Stomach smooth muscle (tissue), 2 donors: ENCODE measurements at regions not wholly inside any gene's neighbourhood (a gene's known extent, or its start where the extent isn't known, plus 50 kb on each side); places are given as distances from the start of the nearest gene placed in this dataset.

Experiments used
- H3K27ac ChIP-seq: one replicate; pipeline ENCODE4 v1.7.0; 2013; ENCODE audit warnings: mild to moderate bottlenecking, low read length, inconsistent platforms
- H3K27me3 ChIP-seq, 2 donors: one replicate each; pipeline ENCODE4 v1.7.0; 2013; ENCODE audit warnings: low read length in 2 of 2; ENCODE audit not compliant: insufficient read depth in 2 of 2, control insufficient read depth in 1 of 2
- H3K36me3 ChIP-seq, 2 donors: one replicate each; pipeline ENCODE4 v1.7.0; 2013; ENCODE audit warnings: low read length in 2 of 2; ENCODE audit not compliant: control insufficient read depth in 2 of 2, insufficient read depth in 2 of 2
- H3K4me1 ChIP-seq: one replicate; pipeline ENCODE4 v1.7.0; 2013; ENCODE audit warnings: low read length; ENCODE audit not compliant: control insufficient read depth, insufficient read depth
- H3K4me3 ChIP-seq, 2 donors: one replicate each; pipeline ENCODE4 v1.7.0; 2013; ENCODE audit warnings: low read length in 2 of 2
- H3K9ac ChIP-seq, 2 donors: one replicate each; pipeline ENCODE4 v1.7.0; 2013; ENCODE audit warnings: low read length in 2 of 2, mild to moderate bottlenecking in 1 of 2
- H3K9me3 ChIP-seq, 2 donors: one replicate each; pipeline ENCODE4 v1.7.0; 2013; ENCODE audit warnings: low read length in 2 of 2; ENCODE audit not compliant: control insufficient read depth in 2 of 2
- donor health status: healthy.
- donor health status: Pancreatic carcinoma.

DNA sequence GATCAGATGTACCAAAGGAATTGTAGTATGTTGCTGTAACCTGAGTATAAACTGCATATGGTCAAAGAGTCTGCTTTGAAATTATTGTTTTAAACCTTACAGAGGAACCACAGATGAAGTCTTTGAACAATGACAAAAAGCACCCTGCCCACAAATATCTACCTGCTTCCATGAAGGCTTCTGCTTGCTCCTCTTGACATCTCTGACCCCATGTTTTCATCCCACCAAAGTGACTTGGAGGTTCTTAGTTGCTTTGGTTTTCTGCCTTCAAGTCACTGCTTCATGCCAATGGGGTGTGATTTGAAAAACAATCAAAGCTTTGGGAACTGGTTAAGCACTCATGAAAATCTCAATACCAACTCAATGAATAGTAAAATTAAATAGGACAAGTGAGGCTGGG lies 194.6 kb upstream of the ACTBL2 start:
- H3K4me3 ChIP-seq, result no peak overlapping the region
- no peak overlapping the region for H3K27ac ChIP-seq

DNA sequence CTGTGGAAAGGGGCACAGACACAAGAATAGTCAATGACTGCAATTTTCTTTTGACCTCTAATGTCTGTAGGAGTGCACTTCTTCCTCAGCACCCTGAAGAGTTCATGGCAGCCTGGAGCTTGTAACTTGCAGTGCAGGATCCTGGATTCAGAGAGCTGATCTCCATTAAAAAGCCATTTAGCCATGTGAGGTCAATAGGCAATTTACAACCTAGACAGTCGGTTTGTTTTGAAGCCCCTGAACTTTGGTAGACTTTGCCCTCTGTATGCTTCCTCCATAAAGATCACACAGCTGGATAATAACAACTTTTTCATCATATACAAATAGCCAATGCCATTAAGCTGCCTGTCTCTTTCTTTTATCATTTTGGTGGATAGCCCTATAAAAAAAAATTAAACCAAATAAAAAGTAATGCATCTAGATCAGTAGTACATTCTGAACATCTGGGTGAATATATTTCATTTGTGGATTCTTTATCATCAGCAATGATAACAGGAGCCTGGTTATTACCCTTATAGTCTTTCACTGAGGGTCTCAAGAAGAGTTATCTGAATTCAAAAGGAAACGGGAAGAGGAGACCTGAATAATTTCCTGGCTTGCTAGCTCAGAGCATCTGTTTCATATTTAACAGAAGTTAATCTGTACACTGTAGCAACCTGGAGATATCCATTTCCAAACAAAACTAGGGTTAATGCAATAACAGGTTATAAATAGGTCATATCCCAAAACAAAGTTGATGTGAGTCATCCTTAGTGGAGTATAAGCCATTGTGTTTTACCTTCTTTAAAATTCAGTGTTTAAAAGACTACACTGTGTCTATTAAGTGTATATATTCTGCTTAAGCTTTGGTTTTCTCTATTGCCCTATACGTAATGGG lies 193.8 kb upstream of the ACTBL2 start:
- H3K27me3 ChIP-seq, result no peaks in the 10 kb centered on the region

More for the DNA sequence above, 194.6 kb upstream of the ACTBL2 start:
- no peaks in the 10 kb centered on the region for H3K36me3 ChIP-seq
- H3K27me3 ChIP-seq, result no peaks in the 10 kb centered on the region
- H3K4me1 ChIP-seq, result no peaks in the 10 kb centered on the region
- no peaks in the 10 kb centered on the region for H3K9me3 ChIP-seq
- H3K9ac ChIP-seq, result no peak overlapping the region

DNA sequence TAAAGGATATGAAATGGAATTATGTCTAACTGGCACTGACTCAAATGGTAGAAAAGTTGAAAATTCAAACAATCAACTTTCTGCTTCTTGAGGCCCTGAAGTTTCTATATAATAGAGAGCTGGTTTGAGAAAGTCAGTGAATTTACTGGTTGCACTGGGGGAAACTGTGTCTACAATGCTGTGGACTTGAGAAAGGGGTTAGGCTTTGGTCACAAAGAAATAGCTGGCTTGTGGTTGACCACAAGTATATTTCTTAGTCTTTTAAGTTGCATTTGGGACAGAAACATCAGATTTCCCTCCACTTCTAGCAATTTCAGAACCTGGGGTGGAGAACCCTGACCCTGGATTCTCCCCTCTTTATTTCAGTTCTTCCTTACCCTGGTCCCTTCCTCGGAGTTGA lies 192.6 kb upstream of the ACTBL2 start:
- Histone ChIP-seq H3K9ac (no peak overlapping the region), H3K36me3 (no peaks in the 10 kb centered on the region), H3K4me3 (no peak overlapping the region), H3K9me3 (no peaks in the 10 kb centered on the region), H3K27ac (no peak overlapping the region), H3K4me1 (no peaks in the 10 kb centered on the region), H3K27me3 (no peaks in the 10 kb centered on the region)

More for the DNA sequence above, 193.8 kb upstream of the ACTBL2 start:
- Histone ChIP-seq H3K27ac (no peak overlapping the region), H3K9me3 (no peaks in the 10 kb centered on the region), H3K4me3 (no peak overlapping the region), H3K9ac (no peak overlapping the region), H3K36me3 (no peaks in the 10 kb centered on the region), H3K4me1 (no peaks in the 10 kb centered on the region)

DNA sequence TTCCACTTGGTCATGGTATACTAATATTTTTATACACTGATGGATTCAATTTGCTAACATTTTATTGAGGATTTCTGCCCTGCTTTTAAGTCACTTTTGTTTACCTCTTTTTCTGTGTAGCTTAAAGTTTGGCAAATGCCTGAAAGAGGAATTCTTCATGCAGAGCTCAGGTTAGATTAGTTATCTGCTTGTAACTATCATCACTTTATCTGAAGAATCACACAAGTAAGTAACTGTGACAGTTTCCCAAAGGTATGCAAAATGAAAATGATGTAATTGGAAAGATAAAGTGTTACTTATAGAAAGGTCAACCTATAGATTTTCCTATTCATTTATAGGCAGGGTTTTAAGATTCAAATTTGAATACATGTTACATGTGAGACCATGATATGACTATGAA lies 188.8 kb upstream of the ACTBL2 start:
- Histone ChIP-seq H3K9me3 (no peaks in the 10 kb centered on the region), H3K36me3 (no peaks in the 10 kb centered on the region), H3K9ac (no peak overlapping the region), H3K4me1 (no peaks in the 10 kb centered on the region), H3K27ac (no peak overlapping the region), H3K27me3 (no peaks in the 10 kb centered on the region), H3K4me3 (no peak overlapping the region)

DNA sequence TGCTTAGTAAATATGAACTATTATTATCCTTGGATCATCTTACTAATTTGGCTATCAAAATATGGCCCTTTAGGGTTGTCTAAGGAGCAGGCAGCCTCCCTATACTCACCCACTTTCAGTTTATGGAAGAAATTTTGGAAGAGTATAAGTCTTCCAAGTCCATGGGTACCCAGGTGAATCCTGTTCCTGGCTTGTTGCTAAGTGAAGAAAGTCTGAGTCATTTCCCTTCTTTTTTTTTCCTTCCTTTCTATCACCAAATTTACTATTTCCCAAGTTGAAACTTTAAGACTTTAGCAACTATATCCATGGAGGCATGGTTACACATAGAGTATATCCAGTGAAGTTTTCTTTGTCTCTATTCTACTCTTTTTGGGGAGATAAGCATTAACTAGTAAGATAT lies 184.0 kb upstream of the ACTBL2 start:
- no peaks in the 10 kb centered on the region for H3K27me3 ChIP-seq
- no peaks in the 10 kb centered on the region for H3K9me3 ChIP-seq
- no peaks in the 10 kb centered on the region for H3K4me1 ChIP-seq
- H3K36me3 ChIP-seq, result no peaks in the 10 kb centered on the region
- no peak overlapping the region for H3K27ac ChIP-seq
- H3K9ac ChIP-seq, result no peak overlapping the region
- no peak overlapping the region for H3K4me3 ChIP-seq

DNA sequence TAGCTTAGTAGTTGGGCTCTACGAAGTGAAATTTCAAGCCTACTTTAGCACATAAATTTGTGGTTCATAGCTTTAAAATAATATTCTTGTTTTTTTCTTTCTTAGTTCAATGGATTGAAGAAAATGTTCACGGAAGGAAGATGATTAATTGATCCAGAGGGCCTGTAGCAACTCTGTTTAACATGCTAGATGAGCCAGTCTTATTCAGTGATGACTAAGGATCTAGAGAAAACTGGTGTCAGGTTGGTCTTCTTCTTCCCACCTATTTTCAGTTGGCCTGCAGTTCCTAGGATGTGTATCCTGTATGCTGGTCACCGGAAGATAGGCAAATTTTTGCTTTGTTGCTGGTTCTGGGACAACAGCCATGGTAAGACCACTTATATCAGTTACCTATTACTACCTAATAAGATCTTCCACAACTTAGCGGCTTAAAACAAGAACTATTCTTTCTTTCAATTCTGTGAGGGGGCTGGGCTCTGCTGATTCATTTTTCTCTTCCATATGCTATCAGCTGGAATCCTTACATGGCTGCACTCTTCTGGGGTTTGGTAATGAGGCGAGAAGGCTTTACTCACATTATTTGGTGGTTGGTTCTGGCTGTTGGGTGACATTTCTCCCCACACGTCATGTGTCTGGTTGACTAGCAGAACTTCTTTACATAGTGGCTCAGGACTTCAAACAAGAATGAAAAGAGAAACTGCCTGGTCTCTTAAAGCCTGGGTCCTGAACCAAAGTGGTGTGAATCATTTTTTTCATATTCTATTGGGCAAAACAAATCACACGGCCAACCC lies 182.7 kb upstream of the ACTBL2 start:
- Histone ChIP-seq H3K36me3 (no peaks in the 10 kb centered on the region), H3K4me1 (no peaks in the 10 kb centered on the region), H3K27ac (no peak overlapping the region), H3K4me3 (no peak overlapping the region), H3K9me3 (no peaks in the 10 kb centered on the region), H3K27me3 (no peaks in the 10 kb centered on the region), H3K9ac (no peak overlapping the region)

DNA sequence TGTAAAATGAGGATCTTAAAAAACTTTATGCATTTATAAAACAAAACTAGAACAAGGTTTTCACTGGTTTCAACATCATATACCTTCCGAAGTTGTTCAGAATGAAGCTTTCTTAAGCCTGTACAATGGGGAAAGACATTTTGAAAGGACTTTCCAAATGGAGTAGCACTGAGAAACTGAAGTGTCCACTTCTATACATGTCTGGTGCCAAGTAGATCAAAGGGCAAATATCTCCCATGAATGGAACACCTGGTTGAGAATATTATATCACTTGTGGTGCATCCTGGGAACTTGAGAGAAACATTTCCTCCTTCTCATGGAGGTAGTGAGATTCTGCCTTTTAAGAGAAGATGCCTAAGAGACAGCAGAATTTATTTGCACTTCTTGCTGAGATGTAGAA lies 182.1 kb upstream of the ACTBL2 start:
- Histone ChIP-seq H3K27me3 (no peaks in the 10 kb centered on the region), H3K27ac (no peak overlapping the region), H3K4me3 (no peak overlapping the region), H3K9ac (no peak overlapping the region), H3K4me1 (no peaks in the 10 kb centered on the region), H3K36me3 (no peaks in the 10 kb centered on the region), H3K9me3 (no peaks in the 10 kb centered on the region)

DNA sequence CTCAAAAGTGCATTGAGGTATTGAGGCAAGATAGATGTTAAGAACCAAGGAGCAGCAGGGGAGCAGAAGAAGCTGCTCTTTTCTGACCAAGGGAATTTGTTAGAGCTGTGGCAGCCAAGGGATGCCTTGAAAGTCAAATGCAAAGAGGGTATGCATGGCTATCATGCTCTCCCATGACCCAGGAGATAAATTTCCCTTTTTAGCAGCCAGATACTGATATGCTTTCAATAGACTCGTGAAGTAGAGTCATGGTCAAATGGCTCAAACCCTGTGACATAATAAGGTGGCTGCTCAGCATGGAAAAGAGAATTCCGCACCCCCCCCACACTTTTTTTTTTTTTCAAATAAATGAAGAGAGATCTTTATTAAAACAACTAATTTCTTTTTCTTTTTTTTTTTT lies 180.9 kb upstream of the ACTBL2 start:
- no peak overlapping the region for H3K4me3 ChIP-seq
- H3K4me1 ChIP-seq, result no peaks in the 10 kb centered on the region
- no peaks in the 10 kb centered on the region for H3K27me3 ChIP-seq
- no peaks in the 10 kb centered on the region for H3K9me3 ChIP-seq
- no peak overlapping the region for H3K9ac ChIP-seq
- H3K36me3 ChIP-seq, result no peaks in the 10 kb centered on the region
- no peak overlapping the region for H3K27ac ChIP-seq

DNA sequence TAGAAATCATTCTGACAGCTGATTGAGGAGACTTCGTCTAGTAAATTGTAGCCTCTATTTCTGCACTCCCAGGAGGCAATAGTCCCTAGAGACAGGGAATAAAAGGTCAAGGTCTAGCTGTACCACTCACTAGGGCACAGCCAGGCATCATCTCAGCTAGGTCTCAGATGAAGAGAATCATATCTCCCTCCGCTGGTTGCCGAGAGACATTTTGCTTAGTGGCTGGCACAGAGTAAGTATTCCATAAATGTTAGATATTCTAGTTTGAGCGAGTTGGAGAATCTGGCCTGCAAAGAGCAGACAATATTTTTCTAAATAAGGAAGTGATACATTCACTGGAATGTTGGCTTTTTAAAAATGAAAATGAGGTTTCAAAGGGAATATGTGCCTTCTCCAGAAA lies 180.4 kb upstream of the ACTBL2 start:
- Histone ChIP-seq H3K9me3 (no peaks in the 10 kb centered on the region), H3K27me3 (no peaks in the 10 kb centered on the region), H3K36me3 (no peaks in the 10 kb centered on the region), H3K27ac (no peak overlapping the region), H3K9ac (no peak overlapping the region), H3K4me3 (no peak overlapping the region), H3K4me1 (no peaks in the 10 kb centered on the region)

DNA sequence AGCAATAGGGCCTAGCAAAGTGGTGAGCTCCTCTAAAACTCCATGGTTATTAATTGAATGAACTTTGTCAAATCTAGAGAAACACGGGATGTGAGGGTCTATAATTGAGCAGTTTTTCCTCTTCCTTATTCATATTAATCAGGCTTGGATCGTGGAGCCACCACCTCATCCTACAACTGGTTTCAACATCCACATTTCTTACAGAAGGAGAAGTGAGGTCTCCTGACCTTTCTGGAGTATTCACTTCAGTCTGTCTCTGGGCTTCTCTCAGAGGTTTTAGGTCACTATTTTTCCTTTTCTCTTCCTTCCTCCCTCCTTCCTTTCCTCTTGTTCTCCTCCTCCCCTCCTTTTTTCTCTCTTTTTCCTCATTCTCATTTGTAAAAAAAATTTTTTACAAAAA lies 177.3 kb upstream of the ACTBL2 start:
- H3K27ac ChIP-seq, result no peak overlapping the region
- H3K4me1 ChIP-seq, result no peaks in the 10 kb centered on the region
- no peak overlapping the region for H3K4me3 ChIP-seq
- H3K9ac ChIP-seq, result no peak overlapping the region
- H3K27me3 ChIP-seq, result no peaks in the 10 kb centered on the region
- H3K9me3 ChIP-seq, result no peaks in the 10 kb centered on the region
- H3K36me3 ChIP-seq, result no peaks in the 10 kb centered on the region

DNA sequence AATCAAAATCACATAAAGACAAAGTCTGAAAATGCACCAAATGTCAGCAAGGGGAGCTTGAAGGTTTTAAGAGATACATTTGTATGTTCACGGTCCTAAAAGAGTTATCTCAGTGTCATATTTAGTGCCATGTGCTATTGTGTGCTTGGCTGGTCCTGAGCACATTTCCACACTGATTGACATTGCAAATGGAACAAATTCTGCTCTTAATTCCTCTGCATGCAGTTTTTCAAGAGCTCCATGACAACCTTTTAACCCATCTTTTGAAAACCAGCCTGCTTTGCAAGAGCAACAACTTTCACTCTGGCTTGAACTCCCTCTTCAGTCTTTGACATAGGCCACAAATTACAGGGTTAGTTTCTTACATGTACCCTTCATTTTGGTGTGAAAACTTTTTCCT lies 175.4 kb upstream of the ACTBL2 start:
- Histone ChIP-seq H3K9me3 (no peaks in the 10 kb centered on the region), H3K4me1 (peaks cover 7% of the 10 kb centered on the region), H3K36me3 (no peaks in the 10 kb centered on the region), H3K9ac (no peak overlapping the region), H3K27ac (no peak overlapping the region), H3K27me3 (no peaks in the 10 kb centered on the region), H3K4me3 (no peak overlapping the region)
